GM18508 (cell line): ENCODE measurements at regions not wholly inside any gene's neighbourhood (a gene's known extent, or its start where the extent isn't known, plus 50 kb on each side); places are given as distances from the start of the nearest gene placed in this dataset.

Experiments used
- ATAC-seq: cut with Tn5 transposase; IDR thresholded peaks from one replicate; pipeline ENCODE4 v1.9.1; 2021; ENCODE audit warnings: moderate number of reproducible peaks; ENCODE audit not compliant: insufficient read depth, unreplicated experiment

DNA sequence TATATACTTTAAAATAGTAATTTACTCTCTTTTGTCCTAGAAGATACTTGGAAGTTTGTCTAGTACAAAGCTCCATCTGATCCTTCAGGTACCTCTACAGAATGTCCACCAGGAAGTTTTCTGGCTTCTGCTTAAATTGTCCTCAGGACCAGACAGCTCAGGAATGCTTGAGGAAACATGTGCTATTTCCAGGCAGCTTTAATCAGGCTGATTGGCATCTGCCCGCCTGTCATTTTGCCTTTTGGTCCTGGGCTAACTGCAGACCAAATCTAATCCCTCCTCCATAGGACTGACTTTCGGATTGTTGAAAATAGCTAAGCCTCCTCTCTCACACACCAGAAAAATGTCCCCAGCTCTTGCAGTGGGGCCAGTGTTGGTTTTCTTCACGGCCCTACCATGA, 113.4 kb upstream of the RGMA start:
- no peak for ATAC-seq

GRCh38 chr15:93201940-93202339, 112.9 kb upstream of the RGMA start:
- ATAC-seq = no peak

- ATAC-seq = no peak
Observed at GRCh38 chr15:93200837-93201226, 111.8 kb upstream of the RGMA start.

GRCh38 chr15:93200081-93200836, 111.2 kb upstream of the RGMA start:
- no peak for ATAC-seq

- no peak for ATAC-seq
Observed at GRCh38 chr15:93196135-93196670, 107.2 kb upstream of the RGMA start.

DNA sequence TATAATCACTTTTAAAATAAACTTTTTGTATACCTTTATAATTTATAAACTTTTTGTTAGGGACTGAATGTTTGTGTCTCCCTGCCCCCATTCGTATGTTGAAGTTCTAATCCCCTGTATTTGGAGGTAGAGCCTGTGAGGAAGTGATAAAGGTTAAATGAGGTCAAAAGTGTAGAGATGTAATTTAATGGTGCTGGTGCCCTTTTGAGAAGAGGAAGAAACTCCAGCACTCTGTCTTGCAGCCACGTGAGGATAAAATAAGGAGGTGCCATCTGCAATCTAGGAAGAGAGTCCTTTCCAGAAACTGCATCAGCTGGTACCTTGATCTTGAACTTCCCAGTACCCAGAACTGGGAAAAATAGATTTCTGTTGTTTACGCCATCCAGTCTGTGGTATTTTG, 106.1 kb upstream of the RGMA start:
- ATAC-seq = no peak

DNA sequence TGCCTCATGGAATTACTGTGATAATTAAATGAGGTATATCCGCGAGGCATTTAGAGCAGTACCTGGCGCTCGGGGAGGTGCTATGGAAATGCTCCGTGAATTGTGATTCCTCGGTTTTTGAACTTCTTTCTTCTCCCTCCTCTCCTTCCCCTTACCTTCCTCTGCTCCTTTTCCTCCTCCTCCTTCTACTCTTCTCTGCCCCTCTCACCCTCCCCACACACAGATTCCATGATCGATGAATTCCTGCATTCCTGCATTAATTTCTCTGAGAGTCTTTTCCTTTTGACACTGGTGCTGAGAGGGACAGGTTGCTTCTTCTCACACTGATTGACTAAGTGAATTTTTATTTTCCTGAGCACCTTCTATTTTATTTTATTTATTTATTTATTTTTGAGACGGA, 101.2 kb upstream of the RGMA start:
- ATAC-seq = no peak

DNA sequence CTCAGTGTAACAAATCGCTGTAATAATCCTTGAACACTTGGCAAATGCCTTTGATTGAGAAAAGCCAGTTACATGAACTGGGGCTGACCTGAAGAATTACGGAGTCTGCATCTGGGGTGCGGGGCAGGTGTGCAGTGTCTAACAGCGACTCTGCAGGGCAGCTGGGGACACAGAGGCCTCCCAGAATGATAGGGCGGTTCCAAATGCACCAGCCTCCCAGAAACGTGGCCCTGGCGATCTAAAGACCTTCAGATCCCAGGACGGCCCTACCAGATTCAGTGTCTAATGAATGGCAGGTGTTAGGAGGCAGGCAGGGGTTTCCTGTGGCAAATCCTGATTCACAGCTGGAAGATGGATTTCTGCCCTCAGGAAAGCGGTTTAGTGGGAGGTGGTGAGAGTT, 100.5 kb upstream of the RGMA start:
- no peak for ATAC-seq

DNA sequence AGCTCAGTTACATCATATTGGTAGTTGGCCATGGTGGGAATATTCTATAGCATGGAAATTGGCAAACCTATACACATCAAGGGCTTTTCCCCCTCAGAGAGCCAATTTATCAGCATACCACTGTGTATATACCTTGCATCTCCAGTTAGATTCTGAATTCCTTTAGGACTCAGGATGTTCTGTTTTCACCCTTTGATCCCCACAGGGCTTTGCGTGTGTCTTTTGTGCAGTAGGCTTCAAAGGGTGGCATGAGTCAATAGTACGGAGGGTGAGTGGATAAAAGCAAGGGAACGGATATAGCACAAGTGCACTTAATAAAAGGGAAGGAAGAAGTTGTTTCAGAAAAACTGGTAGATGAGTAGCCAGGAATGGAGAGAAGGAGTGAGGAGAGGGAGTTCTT, 99.2 kb upstream of the RGMA start:
- no peak for ATAC-seq

- no peak for ATAC-seq
Observed at GRCh38 chr15:93185796-93186195, 96.8 kb upstream of the RGMA start.

GRCh38 chr15:93182703-93183205, 93.7 kb upstream of the RGMA start:
- ATAC-seq = no peak

- ATAC-seq = no peak
Observed at GRCh38 chr15:93180656-93181055, 91.6 kb upstream of the RGMA start.

DNA sequence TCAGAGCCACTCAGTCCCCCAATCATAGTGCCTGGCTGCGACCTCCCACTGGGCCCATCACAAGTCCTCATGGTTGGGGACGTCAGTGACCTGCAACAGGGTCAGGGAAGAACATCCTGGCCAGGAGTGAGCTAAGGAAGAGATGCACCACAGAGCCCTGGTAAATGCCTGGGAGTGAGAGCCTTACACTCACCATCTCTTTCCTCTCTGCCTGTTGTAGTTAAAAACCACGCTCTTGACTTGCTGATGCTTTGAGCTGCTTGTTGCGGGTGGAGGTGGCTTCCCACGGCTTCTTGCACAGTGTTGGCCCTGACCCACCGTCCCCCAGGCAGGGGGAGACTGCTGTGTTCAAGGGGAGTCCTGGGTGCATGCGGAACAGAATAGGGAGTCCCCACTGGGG, 91.1 kb upstream of the RGMA start:
- ATAC-seq = no peak

- ATAC-seq = no peak
Observed at GRCh38 chr15:93179700-93180102, 90.7 kb upstream of the RGMA start.

DNA sequence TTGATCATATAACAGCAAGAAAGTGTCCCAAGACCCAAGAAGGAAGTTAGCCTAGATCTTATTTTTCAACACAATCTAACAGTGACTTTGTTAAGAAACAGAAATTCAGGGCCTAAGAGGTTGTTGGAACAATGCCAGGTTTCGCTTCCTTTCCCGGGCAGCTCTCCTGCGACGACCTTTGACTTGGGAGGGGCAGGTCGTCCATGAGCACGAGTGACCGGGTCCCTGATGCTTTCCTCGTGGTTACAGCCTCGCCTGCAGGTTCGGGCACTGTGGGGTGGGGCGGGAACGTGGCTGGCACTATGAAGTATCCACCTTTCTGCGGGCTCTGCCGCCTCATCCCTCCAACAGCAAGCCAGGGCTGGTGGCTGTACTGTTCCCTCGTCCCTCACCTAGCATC, 90.1 kb upstream of the RGMA start:
- ATAC-seq = no peak

- no peak for ATAC-seq
Observed at GRCh38 chr15:93178371-93178770, 89.4 kb upstream of the RGMA start.

- ATAC-seq = no peak
Observed at GRCh38 chr15:93176065-93176464, 87.1 kb upstream of the RGMA start.

DNA sequence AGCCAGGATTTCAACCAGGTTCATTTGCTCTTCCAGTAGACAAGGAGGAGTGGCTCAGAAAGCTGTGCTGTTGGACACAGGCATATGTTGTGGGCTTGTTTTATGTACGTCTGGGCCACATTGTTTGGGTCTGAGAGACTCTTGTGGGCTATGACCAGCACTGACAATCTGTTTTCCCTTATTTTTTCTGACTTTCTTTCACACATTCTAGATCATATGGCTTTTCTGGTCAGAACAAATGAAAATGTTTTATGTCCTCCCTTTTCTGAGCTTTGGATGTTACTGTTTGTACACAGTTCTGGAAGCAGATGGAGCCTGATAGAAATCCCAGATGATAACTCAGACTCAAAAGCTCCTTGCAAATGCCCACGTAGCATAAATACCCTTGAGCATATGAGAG, 85.8 kb upstream of the RGMA start:
- ATAC-seq = no peak

DNA sequence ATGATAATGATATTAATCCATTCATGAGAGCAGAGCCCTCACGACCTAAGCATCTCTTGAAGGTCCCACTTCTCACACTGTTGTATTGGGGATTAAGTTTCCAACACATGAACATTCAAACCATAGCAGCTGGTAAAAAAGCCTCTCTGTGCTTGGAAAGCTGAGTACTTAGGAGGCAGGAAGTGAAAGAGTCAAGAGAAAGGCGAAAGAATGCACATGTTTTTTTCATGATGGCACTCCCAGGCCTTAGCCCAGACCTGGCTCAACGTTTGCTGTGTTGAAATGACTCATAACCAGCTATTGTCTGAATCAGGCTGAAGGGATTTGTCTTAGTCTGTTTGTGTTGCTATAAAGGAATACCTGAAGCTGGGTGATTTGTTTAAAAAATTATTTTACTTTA, 84.4 kb upstream of the RGMA start:
- no peak for ATAC-seq

DNA sequence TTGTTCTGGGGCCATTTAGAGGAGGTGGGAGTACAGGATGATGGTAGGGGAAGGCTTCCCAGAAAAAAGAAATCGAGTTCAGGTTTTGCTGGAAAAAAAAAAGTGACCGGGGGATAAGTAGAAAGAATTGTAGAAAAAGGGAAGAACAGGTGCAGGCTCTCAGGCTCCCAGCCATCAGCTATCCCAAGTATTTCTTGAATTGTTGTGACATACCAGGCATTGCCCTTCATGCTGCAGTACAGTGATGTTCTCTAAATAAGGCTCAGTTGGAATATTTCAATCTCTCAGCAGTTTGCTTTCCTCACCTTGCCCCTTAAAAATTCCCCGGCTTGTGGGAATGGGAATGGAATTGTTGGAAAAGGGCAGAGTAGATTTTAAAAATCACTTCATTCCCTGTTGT, 82.5 kb upstream of the RGMA start:
- no peak for ATAC-seq

DNA sequence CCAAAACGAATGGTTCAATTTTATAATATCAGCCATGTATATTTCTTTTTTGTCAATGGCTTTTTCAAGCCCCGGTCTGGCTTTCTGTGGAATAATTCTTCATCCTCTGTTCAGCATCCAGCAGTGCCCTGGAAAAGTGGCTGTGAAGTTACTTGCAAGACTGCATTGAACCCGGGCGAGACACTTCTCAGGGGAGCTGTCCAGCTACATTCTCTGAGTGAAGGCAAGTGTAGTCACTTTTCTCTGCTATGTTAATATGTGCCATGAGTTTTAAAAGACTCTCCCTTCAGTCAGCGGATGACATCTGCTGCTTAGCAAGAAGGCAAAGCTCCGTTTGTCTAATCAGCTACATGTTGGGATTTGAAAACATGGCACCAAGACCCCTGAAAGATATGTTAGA, 81.3 kb upstream of the RGMA start:
- no peak for ATAC-seq

- ATAC-seq = no peak
Observed at GRCh38 chr15:93168910-93169309, 79.9 kb upstream of the RGMA start.
